SK-N-MC (cell line): ENCODE measurements at regions not wholly inside any gene's neighbourhood (a gene's known extent, or its start where the extent isn't known, plus 50 kb on each side); places are given as distances from the start of the nearest gene placed in this dataset.

Experiments used
- EZH2 ChIP-seq: fragments of 200-600 bp; sonication (generic); IDR thresholded peaks from one replicate; pipeline ENCODE4 v1.6.1; 2017; ENCODE audit warnings: antibody characterized with exemption
- POLR2AphosphoS5 ChIP-seq: IDR thresholded peaks from 2 replicates; pipeline ENCODE4 v1.6.1; 2012; ENCODE audit warnings: mild to moderate bottlenecking, low read depth, low read length, borderline replicate concordance

DNA sequence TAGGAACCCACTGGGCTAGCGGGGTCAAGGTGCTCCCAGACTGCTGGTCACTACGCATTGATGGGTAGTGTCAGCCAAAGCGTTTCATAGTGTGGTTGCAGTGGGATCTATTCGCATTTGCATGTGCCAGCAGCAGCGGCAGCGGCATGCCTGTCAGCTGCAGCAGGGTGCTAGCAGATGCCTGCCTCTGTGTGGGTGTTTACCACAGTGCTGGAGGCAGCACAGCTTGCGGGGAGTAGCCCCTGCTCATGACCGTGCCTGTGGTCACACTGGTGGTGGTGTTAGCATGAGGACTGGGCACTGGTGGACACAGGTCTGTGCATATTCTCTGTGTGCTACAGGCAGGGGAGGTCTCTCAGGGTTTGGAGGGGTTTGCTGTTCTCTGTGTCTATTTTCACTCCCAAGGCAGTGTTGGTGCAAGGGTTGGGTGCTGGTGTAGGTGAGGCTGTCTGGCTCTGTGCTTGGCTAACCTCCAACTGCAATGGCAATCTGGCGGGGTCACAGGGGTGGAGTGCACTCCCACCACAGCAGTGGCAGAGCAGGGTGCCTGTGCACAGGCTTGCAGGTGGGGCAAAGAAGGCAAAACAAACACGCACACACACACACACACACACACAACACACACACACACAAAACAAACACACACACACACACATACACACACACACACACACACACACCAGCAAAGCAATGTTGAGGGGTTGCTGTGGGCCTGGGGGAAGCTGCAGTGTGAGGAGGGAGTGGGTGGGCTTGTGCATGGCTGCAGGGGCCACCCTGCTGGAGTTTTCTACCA lies 184.4 kb downstream of the GLUD2 start:
- TF ChIP-seq EZH2 (no peak), POLR2AphosphoS5 (no peak)
